IMR-90 (cell line): ENCODE measurements at regions not wholly inside any gene's neighbourhood (a gene's known extent, or its start where the extent isn't known, plus 50 kb on each side); places are given as distances from the start of the nearest gene placed in this dataset.

Experiments used
- ATAC-seq: fragments of 200-7000 bp; cut with Tn5 transposase; 2 replicates; pipeline ENCODE4 v1.9.1; 2020; ENCODE audit warnings: low read depth, mild to moderate bottlenecking, moderate library complexity
- BruUV-seq: library from RNA; stranded (reverse); fragments of 400-500 nt; replicated peaks from 2 replicates; lab custom pipeline; 2021; lab: Mats Ljungman, UMichigan
- CTCF ChIA-PET: fragments of 300-600 bp; formaldehyde crosslinking; extraction: SDS; loops from one replicate; lab custom pipeline; 2021; ENCODE audit warnings: antibody characterized with exemption; lab: Yijun Ruan, JAX
- POLR2A ChIA-PET: fragments of 300-600 bp; sonication (Branson Sonifier 250); formaldehyde crosslinking; loops from one replicate; lab custom pipeline; 2022; ENCODE audit warnings: antibody characterized with exemption; ENCODE audit not compliant: unreplicated experiment; lab: Charles Lee
- DNase-seq: peaks from one replicate; pipeline ENCODE4 v3.0.0; 2013
- H2AFZ ChIP-seq: replicated peaks from 2 replicates; pipeline ENCODE3; 2013; ENCODE audit warnings: low read length, mild to moderate bottlenecking; ENCODE audit not compliant: poor library complexity
- H2AK5ac ChIP-seq: 2 replicates; pipeline ENCODE4 v1.6.1; 2013; ENCODE audit warnings: low read depth, low read length, inconsistent platforms
- H2AK9ac ChIP-seq: replicated peaks from 2 replicates; pipeline ENCODE3; 2013; ENCODE audit warnings: mild to moderate bottlenecking, low read depth, low read length, moderate library complexity; ENCODE audit not compliant: poor library complexity
- H2BK120ac ChIP-seq: 2 replicates; pipeline ENCODE4 v1.6.1; 2013; ENCODE audit warnings: low read depth, low read length, inconsistent platforms
- H2BK15ac ChIP-seq: 3 replicates; pipeline ENCODE4 v1.6.1; 2013; ENCODE audit warnings: low read depth, low read length, inconsistent platforms
- H2BK20ac ChIP-seq: 2 replicates; pipeline ENCODE4 v1.6.1; 2013; ENCODE audit warnings: low read depth, mild to moderate bottlenecking, inconsistent platforms, low read length, moderate library complexity
- H2BK5ac ChIP-seq: 2 replicates; pipeline ENCODE4 v1.6.1; 2013; ENCODE audit warnings: mild to moderate bottlenecking, low read depth, low read length, inconsistent platforms; ENCODE audit not compliant: poor library complexity, severe bottlenecking
- H3K14ac ChIP-seq: replicated peaks from 2 replicates; pipeline ENCODE4 v1.6.1; 2013; ENCODE audit warnings: low read depth, low read length, inconsistent platforms
- H3K18ac ChIP-seq: 2 replicates; pipeline ENCODE4 v1.6.1; 2013; ENCODE audit warnings: low read depth, low read length, control low read depth
- H3K23ac ChIP-seq: 2 replicates; pipeline ENCODE4 v1.6.1; 2013; ENCODE audit warnings: low read depth, low read length, inconsistent platforms
- H3K27ac ChIP-seq: 2 replicates; pipeline ENCODE4 v1.5.1; 2013; ENCODE audit warnings: mild to moderate bottlenecking, control low read depth, low read length; ENCODE audit not compliant: insufficient read depth
- H3K27me3 ChIP-seq: 2 replicates; pipeline ENCODE4 v1.6.1; 2013; ENCODE audit warnings: low read length; ENCODE audit not compliant: control insufficient read depth, insufficient read depth
- H3K36me3 ChIP-seq: 2 replicates; pipeline ENCODE4 v1.6.1; 2013; ENCODE audit warnings: low read length, mixed read lengths; ENCODE audit not compliant: control insufficient read depth, insufficient read depth
- H3K4ac ChIP-seq: 2 replicates; pipeline ENCODE4 v1.6.1; 2013; ENCODE audit warnings: low read depth, low read length, inconsistent platforms
- H3K4me1 ChIP-seq: 2 replicates; pipeline ENCODE4 v1.6.1; 2013; ENCODE audit warnings: low read length, mixed read lengths; ENCODE audit not compliant: control insufficient read depth, insufficient read depth
- H3K4me2 ChIP-seq: 2 replicates; pipeline ENCODE4 v1.6.1; 2013; ENCODE audit warnings: low read depth, mild to moderate bottlenecking, control low read depth, low read length, moderate library complexity
- H3K4me3 ChIP-seq: 2 replicates; pipeline ENCODE4 v1.5.1; 2013; ENCODE audit warnings: low read depth, mild to moderate bottlenecking, control low read depth, low read length, moderate library complexity; ENCODE audit not compliant: insufficient read depth
- H3K56ac ChIP-seq: 2 replicates; pipeline ENCODE4 v1.6.1; 2013; ENCODE audit warnings: low read length, inconsistent platforms; ENCODE audit not compliant: insufficient read depth; ENCODE audit errors: extremely low read depth
- H3K79me1 ChIP-seq, 2 experiments: 2 replicates each; pipeline ENCODE4 v1.6.1; 2013; ENCODE audit warnings: low read length in 2 of 2, inconsistent platforms in 1 of 2, low read depth in 1 of 2
- H3K9ac ChIP-seq: 2 replicates; pipeline ENCODE4 v1.6.1; 2013; ENCODE audit warnings: low read depth, low read length, control low read depth
- H3K9me1 ChIP-seq: 2 replicates; pipeline ENCODE4 v1.6.1; 2013; ENCODE audit warnings: low read length, inconsistent platforms; ENCODE audit not compliant: insufficient read depth
- H3K9me3 ChIP-seq: 2 replicates; pipeline ENCODE4 v1.6.1; 2013; ENCODE audit warnings: low read length; ENCODE audit not compliant: control insufficient read depth, insufficient read depth
- H4K20me1 ChIP-seq: 2 replicates; pipeline ENCODE4 v1.6.1; 2013; ENCODE audit warnings: low read length, inconsistent platforms; ENCODE audit not compliant: insufficient read depth
- H4K5ac ChIP-seq: 2 replicates; pipeline ENCODE4 v1.6.1; 2013; ENCODE audit warnings: mild to moderate bottlenecking, low read depth, low read length, control low read depth
- H4K8ac ChIP-seq, 2 experiments: 2 replicates each; pipeline ENCODE4 v1.6.1; 2013; ENCODE audit warnings: low read depth in 2 of 2, low read length in 2 of 2, control low read depth in 1 of 2, inconsistent platforms in 1 of 2
- H4K91ac ChIP-seq: 2 replicates; pipeline ENCODE4 v1.6.1; 2013; ENCODE audit warnings: low read depth, low read length, inconsistent platforms; ENCODE audit not compliant: insufficient read depth
- FOS ChIP-seq: fragments of 150-350 bp; IDR thresholded peaks from 2 replicates; pipeline ENCODE4 v1.6.1; 2016; ENCODE audit warnings: low read depth, low read length
- MAZ ChIP-seq: IDR thresholded peaks from 2 replicates; pipeline ENCODE4 v1.6.1; 2012; ENCODE audit warnings: low read depth, mild to moderate bottlenecking, low read length, improper control_type of control experiment, moderate library complexity, borderline replicate concordance
- POLR2A ChIP-seq: IDR thresholded peaks from 2 replicates; pipeline ENCODE4 v1.6.1; 2012; ENCODE audit warnings: mild to moderate bottlenecking, low read depth, low read length
- RCOR1 ChIP-seq: IDR thresholded peaks from 2 replicates; pipeline ENCODE4 v1.6.1; 2012; ENCODE audit warnings: mild to moderate bottlenecking, low read length, improper control_type of control experiment; ENCODE audit not compliant: insufficient replicate concordance
- WGBS, 2 experiments: methylation state at CpG; one replicate each; pipeline versions ENCODE4 v1.1.5 to v1.1.7; 2013; ENCODE audit warnings: missing lambda C conversion rate in 2 of 2; ENCODE audit not compliant: insufficient read length in 1 of 2; ENCODE audit errors: extremely low coverage in 2 of 2; 5-methylcytosine and 5-hydroxymethylcytosine counted together
- dilution Hi-C: fragments of 300-500 bp; cut with HindIII; formaldehyde crosslinking; loops from one replicate; pipeline ENCODE4 v1.14.3; 2018; ENCODE audit warnings: low sequenced_read_pairs; ENCODE audit not compliant: unreplicated experiment
- in situ Hi-C: fragments of 300-500 bp; cut with MboI; formaldehyde crosslinking; loops from 3 replicates; pipeline ENCODE4 v1.14.3; 2019; ENCODE audit warnings: low sequenced_read_pairs, inconsistent platforms, mixed read lengths
- intact Hi-C: fragments of 100-400 bp; cut with micrococcal nuclease; formaldehyde crosslinking; loops from 2 replicates; pipeline ENCODE4 v1.10.0; 2022
- TF ChIP-seq, protein P1 (sequence below): fragments of 150-350 bp; IDR thresholded peaks from 2 replicates; pipeline ENCODE4 v1.6.1; 2016; ENCODE audit warnings: low read depth, mild to moderate bottlenecking, low read length, moderate library complexity, borderline replicate concordance

DNA sequence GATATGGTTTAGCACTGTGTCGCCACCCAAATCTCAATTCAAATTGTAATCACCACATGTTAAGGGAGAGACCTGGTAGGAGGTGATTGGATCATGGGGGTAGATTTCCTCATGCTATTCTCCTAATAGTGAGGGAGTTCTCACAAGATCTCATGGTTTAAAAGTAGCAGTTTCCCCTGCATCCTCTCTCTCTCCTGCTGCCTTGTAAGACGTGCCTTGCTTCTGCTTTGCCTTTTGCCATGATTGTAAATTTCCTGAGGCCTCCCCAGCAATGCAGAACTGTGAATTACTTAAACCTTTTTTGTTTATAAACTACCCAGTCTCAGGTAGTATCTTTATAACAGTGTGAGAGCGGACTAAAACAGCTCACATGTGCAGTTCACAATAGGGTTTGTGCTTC is 1668.7 kb upstream of the RAG2 start:
- intact Hi-C loops (no loop called here), in situ Hi-C loops (no loop called here), dilution Hi-C loops (no loop called here)
- no peak overlapping the region for H3K23ac ChIP-seq
- no peak overlapping the region for H4K8ac ChIP-seq
- no peak overlapping the region for H3K14ac ChIP-seq
- no peak overlapping the region for H2BK5ac ChIP-seq
- no peak overlapping the region for H3K4me2 ChIP-seq
- ChIA-PET POLR2A (no interaction called here), CTCF (no interaction called here)
- no peak overlapping the region for H3K9ac ChIP-seq
- no peaks in the 10 kb centered on the region for H3K79me1 ChIP-seq
- H2BK15ac ChIP-seq = no peak overlapping the region
- DNase-seq (no peak), ATAC-seq (no peak)
- no peaks in the 10 kb centered on the region for H3K4me1 ChIP-seq
- H4K5ac ChIP-seq = no peak overlapping the region
- H3K27ac ChIP-seq = no peak overlapping the region
- no peak overlapping the region for H3K4ac ChIP-seq
- no peaks in the 10 kb centered on the region for H4K20me1 ChIP-seq
- no CpG with 5 or more reads among the region's 3 CpGs for WGBS, 2 experiments
- no peak overlapping the region for H2BK20ac ChIP-seq
- H3K27me3 ChIP-seq = no peaks in the 10 kb centered on the region
- H3K36me3 ChIP-seq = no peaks in the 10 kb centered on the region
- no peak overlapping the region for H2BK120ac ChIP-seq
- H3K18ac ChIP-seq = no peak overlapping the region
- no peaks in the 10 kb centered on the region for H3K9me1 ChIP-seq
- no peak overlapping the region for H2AFZ ChIP-seq
- H3K4me3 ChIP-seq = no peak overlapping the region
- no peak overlapping the region for H3K56ac ChIP-seq
- no peak overlapping the region for H2AK9ac ChIP-seq
- no peak overlapping the region for H2AK5ac ChIP-seq
- TF ChIP-seq POLR2A = no peak
- TF ChIP-seq FOS = no peak
- TF ChIP-seq, protein P1, sequence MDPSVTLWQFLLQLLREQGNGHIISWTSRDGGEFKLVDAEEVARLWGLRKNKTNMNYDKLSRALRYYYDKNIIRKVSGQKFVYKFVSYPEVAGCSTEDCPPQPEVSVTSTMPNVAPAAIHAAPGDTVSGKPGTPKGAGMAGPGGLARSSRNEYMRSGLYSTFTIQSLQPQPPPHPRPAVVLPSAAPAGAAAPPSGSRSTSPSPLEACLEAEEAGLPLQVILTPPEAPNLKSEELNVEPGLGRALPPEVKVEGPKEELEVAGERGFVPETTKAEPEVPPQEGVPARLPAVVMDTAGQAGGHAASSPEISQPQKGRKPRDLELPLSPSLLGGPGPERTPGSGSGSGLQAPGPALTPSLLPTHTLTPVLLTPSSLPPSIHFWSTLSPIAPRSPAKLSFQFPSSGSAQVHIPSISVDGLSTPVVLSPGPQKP = no peak
- TF ChIP-seq MAZ = no peak
- no peak for TF ChIP-seq RCOR1
- H3K9me3 ChIP-seq = no peaks in the 10 kb centered on the region; the same call in 1 of the 2 replicates
- BruUV-seq = no TSS peak
- H4K91ac ChIP-seq = no peak overlapping the region
